Lower lobe of right lung (tissue), 2 donors: ENCODE measurements at regions not wholly inside any gene's neighbourhood (a gene's known extent, or its start where the extent isn't known, plus 50 kb on each side); places are given as distances from the start of the nearest gene placed in this dataset.

Experiments used
- ATAC-seq, 2 donors: fragments of 200-7000 bp; cut with Tn5 transposase; one replicate each; pipeline ENCODE4 v1.9.1; 2020 to 2022; ENCODE audit warnings: mild to moderate bottlenecking in 2 of 2, moderate library complexity in 2 of 2
- DNase-seq: peaks from one replicate; pipeline ENCODE4 v3.0.0-alpha.2; 2020
- H3K27ac ChIP-seq: fragments of 200-600 bp; one replicate; pipeline ENCODE4 v1.8.0; 2022
- H3K27me3 ChIP-seq: fragments of 200-600 bp; one replicate; pipeline ENCODE4 v1.8.0; 2022; ENCODE audit warnings: low read depth
- H3K36me3 ChIP-seq: fragments of 200-600 bp; one replicate; pipeline ENCODE4 v1.8.0; 2022; ENCODE audit warnings: mild to moderate bottlenecking
- H3K4me1 ChIP-seq: fragments of 200-600 bp; one replicate; pipeline ENCODE4 v1.8.0; 2022
- H3K4me3 ChIP-seq: fragments of 200-600 bp; one replicate; pipeline ENCODE4 v1.8.0; 2022; ENCODE audit warnings: mild to moderate bottlenecking
- H3K9me3 ChIP-seq: fragments of 200-600 bp; one replicate; pipeline ENCODE4 v1.8.0; 2022
- intact Hi-C: fragments of 100-400 bp; cut with DNase I; formaldehyde crosslinking; loops from one replicate; pipeline ENCODE4 v1.11.0; 2022
- TF ChIP-seq, protein P1 (sequence below): fragments of 200-600 bp; IDR thresholded peaks from one replicate; pipeline ENCODE4 v1.8.0; 2022; ENCODE audit warnings: antibody characterized with exemption, mild to moderate bottlenecking
- donor health status: DM: no; HTN: yes; CAD: no; lungs with severe emphysema.

DNA sequence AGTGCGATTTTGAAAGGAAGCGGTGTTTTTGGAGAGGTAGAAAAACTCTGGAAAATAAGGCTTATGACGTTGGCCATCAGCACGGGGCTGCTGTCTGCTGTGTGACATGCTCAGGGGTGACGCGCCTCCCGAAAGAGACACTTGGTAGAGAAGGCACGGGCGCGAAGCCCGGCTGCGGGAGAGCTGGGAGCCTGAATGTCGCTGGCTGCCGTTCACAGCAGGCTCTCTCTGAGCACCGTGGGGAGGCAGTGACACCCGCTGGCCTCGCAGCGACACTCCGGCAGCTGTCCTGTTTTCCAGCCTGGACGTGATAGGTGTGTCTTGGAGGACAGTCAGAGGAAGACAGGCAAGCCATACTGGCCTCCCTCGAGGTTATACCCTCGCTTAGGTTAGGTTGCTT lies 759.1 kb upstream of the RBFOX1 start:
- DNase-seq, result no peak
- no peaks in the 10 kb centered on the region for H3K9me3 ChIP-seq
- no peaks in the 10 kb centered on the region for H3K36me3 ChIP-seq
- H3K4me1 ChIP-seq, result no peaks in the 10 kb centered on the region
- TF ChIP-seq, protein P1, sequence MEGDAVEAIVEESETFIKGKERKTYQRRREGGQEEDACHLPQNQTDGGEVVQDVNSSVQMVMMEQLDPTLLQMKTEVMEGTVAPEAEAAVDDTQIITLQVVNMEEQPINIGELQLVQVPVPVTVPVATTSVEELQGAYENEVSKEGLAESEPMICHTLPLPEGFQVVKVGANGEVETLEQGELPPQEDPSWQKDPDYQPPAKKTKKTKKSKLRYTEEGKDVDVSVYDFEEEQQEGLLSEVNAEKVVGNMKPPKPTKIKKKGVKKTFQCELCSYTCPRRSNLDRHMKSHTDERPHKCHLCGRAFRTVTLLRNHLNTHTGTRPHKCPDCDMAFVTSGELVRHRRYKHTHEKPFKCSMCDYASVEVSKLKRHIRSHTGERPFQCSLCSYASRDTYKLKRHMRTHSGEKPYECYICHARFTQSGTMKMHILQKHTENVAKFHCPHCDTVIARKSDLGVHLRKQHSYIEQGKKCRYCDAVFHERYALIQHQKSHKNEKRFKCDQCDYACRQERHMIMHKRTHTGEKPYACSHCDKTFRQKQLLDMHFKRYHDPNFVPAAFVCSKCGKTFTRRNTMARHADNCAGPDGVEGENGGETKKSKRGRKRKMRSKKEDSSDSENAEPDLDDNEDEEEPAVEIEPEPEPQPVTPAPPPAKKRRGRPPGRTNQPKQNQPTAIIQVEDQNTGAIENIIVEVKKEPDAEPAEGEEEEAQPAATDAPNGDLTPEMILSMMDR, result peak; percentile 12
- no peaks in the 10 kb centered on the region for H3K27me3 ChIP-seq
- H3K4me3 ChIP-seq, result no peak overlapping the region
- no peak for ATAC-seq
- intact Hi-C loops, result no loop called here
- H3K27ac ChIP-seq, result no peak overlapping the region

DNA sequence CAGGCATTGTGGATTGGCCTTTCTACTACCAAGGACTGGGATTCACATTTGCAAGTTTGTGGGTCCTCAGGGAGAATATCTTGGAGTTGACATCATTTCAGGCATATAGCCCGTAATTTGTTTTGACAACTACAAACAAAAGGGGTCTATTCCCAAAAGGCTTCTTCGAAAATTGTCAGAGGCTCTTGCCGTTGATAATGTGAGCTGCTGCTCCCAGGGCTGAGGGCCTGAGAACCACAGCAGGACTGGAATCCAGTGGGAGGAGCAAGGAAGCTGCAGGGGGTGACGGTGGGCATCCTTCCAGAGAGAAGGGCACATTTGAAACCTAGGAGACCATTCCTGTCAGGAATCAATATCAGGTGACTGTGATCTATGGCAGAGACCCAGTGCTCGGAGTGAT lies 761.6 kb upstream of the RBFOX1 start:
- Histone ChIP-seq H3K4me3 (no peak overlapping the region), H3K36me3 (no peaks in the 10 kb centered on the region), H3K9me3 (no peaks in the 10 kb centered on the region), H3K4me1 (no peaks in the 10 kb centered on the region), H3K27me3 (no peaks in the 10 kb centered on the region), H3K27ac (no peak overlapping the region)
- no peak for DNase-seq
- TF ChIP-seq, protein P1, result no peak
- ATAC-seq, result no peak
- intact Hi-C loops, result no loop called here

DNA sequence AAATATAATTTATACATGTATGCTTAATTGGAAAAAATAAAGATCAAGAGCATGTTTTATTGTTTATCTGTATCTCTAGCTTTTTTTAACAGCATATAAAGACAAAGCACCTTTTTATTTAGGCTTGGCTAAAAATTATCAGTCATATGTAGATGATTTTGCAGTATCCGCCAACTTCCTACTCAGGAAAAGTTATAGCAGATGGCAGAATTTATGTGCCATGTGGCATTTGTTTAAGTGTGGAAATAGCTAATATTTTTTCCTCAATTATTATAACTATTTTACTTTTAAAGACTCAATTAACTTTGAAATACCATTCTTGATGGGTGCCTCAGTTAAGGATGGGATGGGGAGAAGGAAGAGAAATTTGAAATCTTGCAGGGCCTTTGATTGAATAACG lies 762.1 kb upstream of the RBFOX1 start:
- no peaks in the 10 kb centered on the region for H3K36me3 ChIP-seq
- no peak for DNase-seq
- intact Hi-C loops, result no loop called here
- H3K4me1 ChIP-seq, result no peaks in the 10 kb centered on the region
- no peak overlapping the region for H3K27ac ChIP-seq
- H3K4me3 ChIP-seq, result no peak overlapping the region
- H3K27me3 ChIP-seq, result no peaks in the 10 kb centered on the region
- ATAC-seq, result no peak
- TF ChIP-seq, protein P1, result no peak
- no peaks in the 10 kb centered on the region for H3K9me3 ChIP-seq

DNA sequence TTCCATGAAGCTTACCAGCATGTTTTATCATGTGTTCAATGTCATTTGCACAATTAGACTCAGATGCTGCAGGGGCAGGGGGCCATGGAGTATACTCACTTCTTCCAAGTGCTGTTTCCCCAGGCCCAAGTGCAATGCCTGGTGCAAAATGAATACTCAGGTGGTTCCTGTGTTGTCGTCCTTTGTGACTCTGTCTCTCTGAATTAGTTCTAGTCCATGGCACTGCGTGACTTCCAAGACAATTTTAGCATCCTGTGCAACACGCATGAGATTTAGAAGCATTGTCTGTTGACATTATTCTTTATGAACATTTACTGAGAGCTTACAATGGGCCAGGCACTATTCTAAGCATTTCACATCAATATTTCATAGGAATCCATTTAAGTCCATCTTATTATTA lies 769.7 kb upstream of the RBFOX1 start:
- intact Hi-C loops, result no loop called here
- TF ChIP-seq, protein P1, result no peak
- H3K27ac ChIP-seq, result no peak overlapping the region
- DNase-seq (no peak), ATAC-seq (no peak)
- no peak overlapping the region for H3K4me3 ChIP-seq
- H3K4me1 ChIP-seq, result no peaks in the 10 kb centered on the region
- no peaks in the 10 kb centered on the region for H3K9me3 ChIP-seq
- H3K27me3 ChIP-seq, result no peaks in the 10 kb centered on the region
- no peaks in the 10 kb centered on the region for H3K36me3 ChIP-seq

DNA sequence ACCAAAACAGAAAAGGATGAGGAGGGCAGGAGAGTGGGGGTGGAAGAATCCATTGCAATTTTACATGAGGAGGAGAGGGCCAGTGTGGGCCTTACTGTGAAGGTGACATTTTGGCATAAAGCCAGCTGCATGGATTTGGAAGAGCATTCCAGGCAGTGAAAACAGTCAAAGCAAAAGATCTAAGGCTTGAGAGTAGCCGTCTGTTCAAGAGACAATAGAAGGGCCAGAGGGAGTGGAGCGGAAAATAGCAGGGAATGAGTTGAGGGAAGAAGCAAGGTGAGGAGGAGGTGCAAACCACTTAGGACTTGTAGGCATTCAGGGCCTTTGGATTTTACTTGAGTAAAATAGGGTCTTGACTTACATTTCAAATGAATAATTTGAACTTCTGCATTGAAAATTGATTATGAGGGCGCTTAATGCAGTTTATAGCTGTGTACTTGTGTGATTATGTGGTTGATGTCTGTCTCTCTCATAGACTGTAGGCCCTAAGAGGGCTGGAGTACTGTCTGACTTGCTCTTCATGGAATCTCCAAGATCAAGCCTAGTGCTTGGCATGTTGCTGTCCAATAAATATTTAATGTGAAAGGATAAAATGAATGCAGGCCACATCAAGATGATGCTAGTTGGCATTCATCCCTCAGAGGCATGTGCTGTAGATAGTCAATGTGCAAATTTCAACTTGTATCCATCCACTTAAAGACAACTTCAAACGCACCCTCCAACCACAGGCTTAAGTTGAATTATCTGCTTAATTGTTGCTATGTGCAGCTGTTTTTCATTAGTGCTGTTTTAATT lies 772.1 kb upstream of the RBFOX1 start:
- TF ChIP-seq, protein P1, result no peak
- Histone ChIP-seq H3K4me1 (no peaks in the 10 kb centered on the region), H3K36me3 (no peaks in the 10 kb centered on the region), H3K4me3 (no peak overlapping the region), H3K27me3 (no peaks in the 10 kb centered on the region), H3K27ac (no peak overlapping the region), H3K9me3 (no peaks in the 10 kb centered on the region)
- intact Hi-C loops, result no loop called here
- DNase-seq (no peak), ATAC-seq (no peak)
